CD14-positive monocyte (primary cell): ENCODE measurements at regions not wholly inside any gene's neighbourhood (a gene's known extent, or its start where the extent isn't known, plus 50 kb on each side); places are given as distances from the start of the nearest gene placed in this dataset.

Source experiments
- DNase-seq, 3 donors: peaks; one replicate each; pipeline ENCODE4 v3.0.0-alpha.2; 2011 to 2022
- H2AFZ ChIP-seq: 2 replicates; pipeline ENCODE4 v1.6.0; 2012; ENCODE audit warnings: mild to moderate bottlenecking, low read depth, low read length, inconsistent platforms; ENCODE audit not compliant: insufficient read depth, poor library complexity, severe bottlenecking
- H3K27ac ChIP-seq, 2 donors: 1 replicate in 1 of 2; 2 replicates in 1 of 2; pipeline ENCODE4 v1.5.1; 2012 to 2013; ENCODE audit warnings: low read length in 2 of 2, control low read depth in 1 of 2, inconsistent platforms in 1 of 2, low read depth in 1 of 2, mild to moderate bottlenecking in 1 of 2
- H3K27me3 ChIP-seq, 2 donors: one replicate each; pipeline versions ENCODE4 v1.6.0 to v1.6.1; 2011 to 2013; ENCODE audit warnings: low read length in 2 of 2; ENCODE audit not compliant: control insufficient read depth in 2 of 2, insufficient read depth in 2 of 2
- H3K36me3 ChIP-seq, 2 donors: replicated peaks in 1 of 2; 1 replicate in 1 of 2; 2 replicates in 1 of 2; pipeline versions ENCODE4 v1.5.1 to v1.6.1; 2012 to 2013; ENCODE audit warnings: low read length in 2 of 2, control low read depth in 1 of 2, inconsistent platforms in 1 of 2, mild to moderate bottlenecking in 1 of 2; ENCODE audit not compliant: insufficient read depth in 2 of 2, control insufficient read depth in 1 of 2
- H3K4me1 ChIP-seq, 2 donors: 1 replicate in 1 of 2; 2 replicates in 1 of 2; pipeline versions ENCODE4 v1.5.1 to v1.6.1; 2012 to 2013; ENCODE audit warnings: low read length in 2 of 2, control low read depth in 1 of 2, inconsistent platforms in 1 of 2, mild to moderate bottlenecking in 1 of 2, moderate library complexity in 1 of 2; ENCODE audit not compliant: insufficient read depth in 2 of 2, control insufficient read depth in 1 of 2
- H3K4me2 ChIP-seq: replicated peaks from 2 replicates; pipeline ENCODE3; 2012; ENCODE audit warnings: low read length, moderate library complexity, mild to moderate bottlenecking; ENCODE audit not compliant: poor library complexity, severe bottlenecking; ENCODE audit errors: extremely low read depth
- H3K4me3 ChIP-seq, 3 experiments: fragments of 200-600 bp in 1 of 3; sonication (generic) in 1 of 3; replicated peaks in 1 of 3; 1 replicate in 2 of 3; 2 replicates in 1 of 3; pipeline ENCODE4 v1.5.1; 2011 to 2013; ENCODE audit warnings: low read length in 3 of 3, mild to moderate bottlenecking in 3 of 3, control low read depth in 2 of 3, low read depth in 2 of 3, inconsistent platforms in 1 of 3, moderate library complexity in 1 of 3
- H3K79me2 ChIP-seq: 2 replicates; pipeline ENCODE4 v1.6.0; 2012; ENCODE audit warnings: mild to moderate bottlenecking, control low read depth, inconsistent platforms, low read length, moderate library complexity; ENCODE audit not compliant: insufficient read depth
- H3K9ac ChIP-seq: 2 replicates; pipeline ENCODE4 v1.6.0; 2017; ENCODE audit warnings: low read length, mild to moderate bottlenecking; ENCODE audit not compliant: insufficient read depth, poor library complexity, severe bottlenecking
- H3K9me3 ChIP-seq, 2 donors: replicated peaks in 1 of 2; 1 replicate in 1 of 2; 2 replicates in 1 of 2; pipeline versions ENCODE4 v1.5.1 to v1.6.1; 2012 to 2013; ENCODE audit warnings: low read length in 2 of 2, control low read depth in 1 of 2; ENCODE audit not compliant: control insufficient read depth in 1 of 2, insufficient read depth in 1 of 2
- H4K20me1 ChIP-seq: 2 replicates; pipeline ENCODE4 v1.6.0; 2012; ENCODE audit warnings: mild to moderate bottlenecking, low read length, control low read depth, moderate library complexity; ENCODE audit not compliant: insufficient read depth
- H3K27ac Mint-ChIP-seq, 7 donors: one replicate each; pipeline ENCODE4 v1.8.0; 2020; ENCODE audit warnings: mild to moderate bottlenecking in 7 of 7, mixed read lengths in 7 of 7, moderate library complexity in 6 of 7, inconsistent platforms in 2 of 7
- H3K27me3 Mint-ChIP-seq, 3 donors: one replicate each; pipeline ENCODE4 v1.8.0; 2021 to 2022; ENCODE audit warnings: low read depth in 3 of 3, mild to moderate bottlenecking in 3 of 3, mixed read lengths in 3 of 3, moderate library complexity in 3 of 3, inconsistent platforms in 1 of 3
- H3K36me3 Mint-ChIP-seq, 2 donors: one replicate each; pipeline ENCODE4 v1.8.0; 2020; ENCODE audit warnings: mixed read lengths in 2 of 2, inconsistent platforms in 1 of 2, mild to moderate bottlenecking in 1 of 2
- H3K4me1 Mint-ChIP-seq: one replicate; pipeline ENCODE4 v1.8.0; 2020; ENCODE audit warnings: mild to moderate bottlenecking, mixed read lengths
- H3K4me3 Mint-ChIP-seq, 2 donors: one replicate each; pipeline ENCODE4 v1.8.0; 2020; ENCODE audit warnings: mild to moderate bottlenecking in 2 of 2, mixed read lengths in 2 of 2, moderate library complexity in 1 of 2
- H3K9me3 Mint-ChIP-seq, 7 donors: one replicate each; pipeline ENCODE4 v1.8.0; 2020 to 2022; ENCODE audit warnings: mixed read lengths in 7 of 7, mild to moderate bottlenecking in 6 of 7, moderate library complexity in 6 of 7, inconsistent platforms in 2 of 7
- WGBS: methylation state at CpG from one replicate; pipeline ENCODE4 v1.1.5; 2013; ENCODE audit warnings: missing lambda C conversion rate; ENCODE audit not compliant: insufficient coverage; 5-methylcytosine and 5-hydroxymethylcytosine counted together
- intact Hi-C, 2 donors: fragments of 100-400 bp; cut with micrococcal nuclease; formaldehyde crosslinking; loops; one replicate each; pipeline versions ENCODE4 v1.15.0 to v1.15.1; 2023
- TF ChIP-seq, protein P1 (sequence below): fragments of 200-600 bp; IDR thresholded peaks from one replicate; pipeline ENCODE4 v1.8.0; 2022; ENCODE audit warnings: antibody characterized with exemption, mild to moderate bottlenecking

DNA sequence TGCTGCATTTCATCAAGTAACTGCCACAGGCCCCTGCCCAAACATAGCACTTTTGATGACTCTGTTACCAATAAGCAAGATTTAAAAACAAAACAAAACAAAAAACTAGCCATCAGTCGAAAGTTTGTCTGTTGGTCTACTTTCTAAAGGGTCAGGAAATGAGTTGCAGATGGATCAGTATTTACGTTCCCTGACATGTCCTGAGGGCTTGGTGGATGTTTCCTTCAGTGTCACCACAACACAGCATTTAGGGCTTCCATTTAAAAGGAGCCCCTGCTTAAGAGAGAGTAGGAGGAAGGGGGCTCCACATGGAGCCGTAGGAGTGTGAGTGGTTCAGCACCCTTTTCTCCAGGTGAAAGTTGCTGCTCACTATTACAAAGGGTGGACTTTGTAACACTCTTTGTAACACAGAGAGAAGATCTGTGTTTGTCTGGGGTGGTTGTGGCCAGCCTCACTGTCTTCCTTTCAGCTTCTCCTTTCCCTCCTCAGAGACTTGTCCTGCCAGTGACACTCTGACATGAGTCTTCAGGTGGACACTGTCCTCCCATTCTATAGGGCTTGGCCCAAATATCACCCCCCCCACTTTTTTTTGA, 167.5 kb upstream of the PDE5A start:
- no peak for DNase-seq
- Histone ChIP-seq H3K4me3 (no peak overlapping the region), H3K36me3 (no peaks in the 10 kb centered on the region), H2AFZ (no peak overlapping the region), H3K4me2 (no peak overlapping the region), H3K9me3 (no peaks in the 10 kb centered on the region), H3K27me3 (no peaks in the 10 kb centered on the region), H3K79me2 (no peaks in the 10 kb centered on the region), H3K4me1 (no peaks in the 10 kb centered on the region), H3K27ac (no peak overlapping the region), H4K20me1 (no peaks in the 10 kb centered on the region), H3K9ac (no peak overlapping the region)
- intact Hi-C loops, result no loop called here
- Mint-ChIP-seq H3K4me3 (no peak overlapping the region), H3K36me3 (no peaks in the 10 kb centered on the region), H3K27me3 (peaks cover 0 to 2% (median 0%) of the 10 kb centered on the region in 3 donors), H3K9me3 (peaks cover 0 to 3% (median 0%) of the 10 kb centered on the region in 7 donors), H3K27ac (no peak overlapping the region), H3K4me1 (no peaks in the 10 kb centered on the region)
- TF ChIP-seq, protein P1, sequence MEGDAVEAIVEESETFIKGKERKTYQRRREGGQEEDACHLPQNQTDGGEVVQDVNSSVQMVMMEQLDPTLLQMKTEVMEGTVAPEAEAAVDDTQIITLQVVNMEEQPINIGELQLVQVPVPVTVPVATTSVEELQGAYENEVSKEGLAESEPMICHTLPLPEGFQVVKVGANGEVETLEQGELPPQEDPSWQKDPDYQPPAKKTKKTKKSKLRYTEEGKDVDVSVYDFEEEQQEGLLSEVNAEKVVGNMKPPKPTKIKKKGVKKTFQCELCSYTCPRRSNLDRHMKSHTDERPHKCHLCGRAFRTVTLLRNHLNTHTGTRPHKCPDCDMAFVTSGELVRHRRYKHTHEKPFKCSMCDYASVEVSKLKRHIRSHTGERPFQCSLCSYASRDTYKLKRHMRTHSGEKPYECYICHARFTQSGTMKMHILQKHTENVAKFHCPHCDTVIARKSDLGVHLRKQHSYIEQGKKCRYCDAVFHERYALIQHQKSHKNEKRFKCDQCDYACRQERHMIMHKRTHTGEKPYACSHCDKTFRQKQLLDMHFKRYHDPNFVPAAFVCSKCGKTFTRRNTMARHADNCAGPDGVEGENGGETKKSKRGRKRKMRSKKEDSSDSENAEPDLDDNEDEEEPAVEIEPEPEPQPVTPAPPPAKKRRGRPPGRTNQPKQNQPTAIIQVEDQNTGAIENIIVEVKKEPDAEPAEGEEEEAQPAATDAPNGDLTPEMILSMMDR, result no peak
- no CpG with 5 or more reads among the region's 3 CpGs for WGBS

DNA sequence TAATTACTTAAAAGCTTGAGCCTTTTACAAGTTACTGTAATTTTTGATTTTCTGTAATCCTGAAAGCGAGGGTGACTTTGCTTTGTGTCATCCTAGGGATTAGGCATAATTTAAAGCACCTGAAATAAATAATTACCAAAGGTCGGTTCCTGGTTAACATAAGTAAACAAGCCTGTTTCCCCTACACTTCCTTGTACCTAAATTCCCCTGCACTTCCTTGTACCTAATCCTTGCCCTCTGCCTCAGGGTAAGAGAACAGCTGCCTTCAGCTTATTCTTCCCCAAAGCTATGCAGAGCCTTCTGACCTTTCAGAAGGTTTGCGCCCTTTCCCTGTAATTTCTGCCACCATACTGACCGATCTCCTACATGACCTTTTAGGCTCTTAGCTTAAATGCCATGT, 166.1 kb upstream of the PDE5A start:
- Mint-ChIP-seq H3K4me3 (no peak overlapping the region), H3K9me3 (peaks cover 0 to 3% (median 0%) of the 10 kb centered on the region in 7 donors), H3K27ac (no peak overlapping the region), H3K36me3 (no peaks in the 10 kb centered on the region), H3K4me1 (no peaks in the 10 kb centered on the region), H3K27me3 (peaks cover 0 to 2% (median 0%) of the 10 kb centered on the region in 3 donors)
- Histone ChIP-seq H3K4me3 (no peak overlapping the region), H3K9me3 (no peaks in the 10 kb centered on the region), H3K4me1 (no peaks in the 10 kb centered on the region), H2AFZ (no peak overlapping the region), H3K9ac (no peak overlapping the region), H3K27me3 (no peaks in the 10 kb centered on the region), H3K79me2 (no peaks in the 10 kb centered on the region), H3K36me3 (no peaks in the 10 kb centered on the region), H3K4me2 (no peak overlapping the region), H3K27ac (no peak overlapping the region), H4K20me1 (no peaks in the 10 kb centered on the region)
- no peak for DNase-seq
- WGBS, result 60% methylated on average over 1 of the region's 4 CpGs
- intact Hi-C loops, result no loop called here
- TF ChIP-seq, protein P1, result no peak
